H1 (cell line): ENCODE measurements at regions not wholly inside any gene's neighbourhood (a gene's known extent, or its start where the extent isn't known, plus 50 kb on each side); places are given as distances from the start of the nearest gene placed in this dataset.

Experiments used
- CTCF ChIA-PET: fragments of 300-600 bp; sonication (Branson Sonifier 250); formaldehyde crosslinking; loops from one replicate; lab custom pipeline; 2021; ENCODE audit not compliant: partially characterized antibody; lab: Charles Lee
- POLR2A ChIA-PET: fragments of 300-600 bp; sonication (Branson Sonifier 250); formaldehyde crosslinking; loops from one replicate; lab custom pipeline; 2021; ENCODE audit warnings: inconsistent platforms; ENCODE audit not compliant: partially characterized antibody; lab: Charles Lee
- DNase-seq, 2 experiments: peaks; one replicate each; pipeline versions ENCODE4 v3.0.0 to v3.0.0-alpha.2; 2010 to 2022; ENCODE audit warnings: low spot score in 2 of 2, low read depth in 1 of 2, mixed read lengths in 1 of 2
- FAIRE-seq: peaks from 2 replicates; lab custom pipeline; 2011; peaks lifted over from hg19 to GRCh38; lab: Jason Lieb, UNC
- H2AFZ ChIP-seq: 2 replicates; pipeline ENCODE4 v1.8.1; 2012; ENCODE audit warnings: low read length, inconsistent platforms
- H2AK5ac ChIP-seq: 2 replicates; pipeline ENCODE4 v1.6.1; 2013; ENCODE audit warnings: low read depth, low read length
- H2BK120ac ChIP-seq: replicated peaks from 2 replicates; pipeline ENCODE3; 2013; ENCODE audit warnings: low read depth, low read length, inconsistent platforms
- H2BK12ac ChIP-seq: 2 replicates; pipeline ENCODE4 v1.6.1; 2013; ENCODE audit warnings: low read depth, low read length
- H2BK15ac ChIP-seq: 2 replicates; pipeline ENCODE4 v1.6.1; 2013; ENCODE audit warnings: low read length
- H2BK20ac ChIP-seq: 2 replicates; pipeline ENCODE4 v1.6.1; 2013; ENCODE audit warnings: low read length
- H2BK5ac ChIP-seq: 2 replicates; pipeline ENCODE4 v1.6.1; 2013; ENCODE audit warnings: low read depth, low read length
- H3K14ac ChIP-seq: 2 replicates; pipeline ENCODE4 v1.6.1; 2013; ENCODE audit warnings: inconsistent platforms; ENCODE audit not compliant: insufficient read length
- H3K18ac ChIP-seq: 2 replicates; pipeline ENCODE4 v1.6.1; 2013; ENCODE audit warnings: low read length; ENCODE audit errors: extremely low read depth
- H3K23ac ChIP-seq: 2 replicates; pipeline ENCODE4 v1.6.1; 2013; ENCODE audit warnings: inconsistent platforms; ENCODE audit not compliant: insufficient read length
- H3K23me2 ChIP-seq: 2 replicates; pipeline ENCODE4 v1.6.1; 2013; ENCODE audit warnings: low read depth, low read length
- H3K27ac ChIP-seq: 2 replicates; pipeline ENCODE4 v1.6.1; 2011; ENCODE audit warnings: low read depth, low read length, inconsistent platforms
- H3K27me3 ChIP-seq, 4 experiments: replicated peaks in 1 of 4; 1 replicate in 1 of 4; 2 replicates in 3 of 4; pipeline versions ENCODE4 v1.6.1 to v1.8.1; 2011 to 2013; ENCODE audit warnings: low read length in 3 of 4, mild to moderate bottlenecking in 3 of 4, inconsistent platforms in 2 of 4, mixed read lengths in 2 of 4, moderate library complexity in 1 of 4; ENCODE audit not compliant: control insufficient read depth in 3 of 4, insufficient read depth in 3 of 4; ENCODE audit errors: extremely low read depth in 1 of 4
- H3K36me3 ChIP-seq, 4 experiments: 2 replicates each; pipeline versions ENCODE4 v1.6.1 to v1.8.1; 2011 to 2013; ENCODE audit warnings: mild to moderate bottlenecking in 4 of 4, low read length in 3 of 4, moderate library complexity in 2 of 4, control low read depth in 1 of 4, inconsistent platforms in 1 of 4; ENCODE audit not compliant: insufficient read depth in 4 of 4, control insufficient read depth in 2 of 4
- H3K4ac ChIP-seq: replicated peaks from 2 replicates; pipeline ENCODE3; 2013; ENCODE audit warnings: low read length, low read depth, mixed read lengths, inconsistent platforms; ENCODE audit not compliant: insufficient read length
- H3K4me1 ChIP-seq, 4 experiments: replicated peaks in 1 of 4; 1 replicate in 1 of 4; 2 replicates in 3 of 4; pipeline versions ENCODE4 v1.6.1 to v1.8.1; 2011 to 2013; ENCODE audit warnings: low read length in 3 of 4, inconsistent platforms in 2 of 4, mixed read lengths in 1 of 4; ENCODE audit not compliant: insufficient read depth in 4 of 4, control insufficient read depth in 3 of 4
- H3K4me2 ChIP-seq, 2 experiments: 2 replicates each; pipeline versions ENCODE4 v1.6.1 to v1.8.1; 2011 to 2013; ENCODE audit warnings: low read depth in 2 of 2, low read length in 2 of 2, control low read depth in 1 of 2, inconsistent platforms in 1 of 2, mild to moderate bottlenecking in 1 of 2; ENCODE audit not compliant: insufficient read depth in 1 of 2
- H3K4me3 ChIP-seq, 4 experiments: fragments of 200-600, 300-600 bp in 1 of 4; sonication (generic), shearing (Covaris generic), sonication (Bioruptor Twin) in 1 of 4; 2 replicates each; pipeline versions ENCODE4 v1.5.1 to v1.8.1; 2011 to 2016; ENCODE audit warnings: low read length in 4 of 4, low read depth in 3 of 4, control low read depth in 2 of 4, inconsistent platforms in 2 of 4, mild to moderate bottlenecking in 2 of 4, mixed read lengths in 1 of 4, moderate library complexity in 1 of 4; ENCODE audit not compliant: insufficient read depth in 2 of 4; ENCODE audit errors: extremely low read depth in 1 of 4
- H3K56ac ChIP-seq: replicated peaks from 2 replicates; pipeline ENCODE3; 2013; ENCODE audit warnings: low read depth, mild to moderate bottlenecking, mixed read lengths, low read length, inconsistent platforms; ENCODE audit not compliant: insufficient read length
- H3K79me1 ChIP-seq: 2 replicates; pipeline ENCODE4 v1.6.1; 2013; ENCODE audit warnings: low read depth, low read length, control low read depth
- H3K79me2 ChIP-seq, 2 experiments: 2 replicates each; pipeline versions ENCODE4 v1.6.1 to v1.8.1; 2012 to 2013; ENCODE audit warnings: low read length in 2 of 2, mild to moderate bottlenecking in 2 of 2, inconsistent platforms in 1 of 2; ENCODE audit not compliant: insufficient read depth in 2 of 2, control insufficient read depth in 1 of 2
- H3K9ac ChIP-seq, 4 experiments: replicated peaks in 1 of 4; 1 replicate in 1 of 4; 2 replicates in 3 of 4; pipeline versions ENCODE4 v1.6.1 to v1.8.1; 2011 to 2013; ENCODE audit warnings: low read depth in 3 of 4, low read length in 3 of 4, control low read depth in 2 of 4, mild to moderate bottlenecking in 2 of 4, moderate library complexity in 2 of 4, inconsistent platforms in 1 of 4; ENCODE audit errors: extremely low read depth in 1 of 4
- H3K9me3 ChIP-seq, 2 experiments: 2 replicates each; pipeline versions ENCODE4 v1.6.1 to v1.8.1; 2012 to 2013; ENCODE audit warnings: mild to moderate bottlenecking in 2 of 2, moderate library complexity in 2 of 2, control low read depth in 1 of 2, inconsistent platforms in 1 of 2, low read depth in 1 of 2, low read length in 1 of 2, mixed read lengths in 1 of 2; ENCODE audit not compliant: insufficient read depth in 2 of 2
- H4K20me1 ChIP-seq, 2 experiments: replicated peaks in 1 of 2; 2 replicates each; pipeline versions ENCODE3 to v1.8.1; 2011 to 2013; ENCODE audit warnings: inconsistent platforms in 2 of 2, low read length in 2 of 2, mild to moderate bottlenecking in 1 of 2; ENCODE audit not compliant: insufficient read depth in 2 of 2, control insufficient read depth in 1 of 2
- H4K5ac ChIP-seq: 2 replicates; pipeline ENCODE4 v1.6.1; 2013; ENCODE audit warnings: low read length, low read depth, mixed read lengths, inconsistent platforms; ENCODE audit not compliant: insufficient read length
- H4K8ac ChIP-seq: 2 replicates; pipeline ENCODE4 v1.8.0; 2013; ENCODE audit warnings: mild to moderate bottlenecking, moderate library complexity, low read length, inconsistent platforms; ENCODE audit not compliant: insufficient read depth; ENCODE audit errors: extremely low read depth
- H4K91ac ChIP-seq: replicated peaks from 2 replicates; pipeline ENCODE3; 2013; ENCODE audit warnings: low read length, mixed read lengths, inconsistent platforms; ENCODE audit not compliant: insufficient read length
- BACH1 ChIP-seq: IDR thresholded peaks from 2 replicates; pipeline ENCODE4 v1.6.1; 2012; ENCODE audit warnings: low read length, improper control_type of control experiment
- CTBP2 ChIP-seq: IDR thresholded peaks from 2 replicates; pipeline ENCODE4 v1.7.0; 2011; ENCODE audit warnings: borderline replicate concordance, mild to moderate bottlenecking, moderate library complexity, mixed read lengths, low read length; ENCODE audit not compliant: insufficient read depth, insufficient read length
- EGR1 ChIP-seq: IDR thresholded peaks from 2 replicates; pipeline ENCODE4 v1.6.1; 2011; ENCODE audit warnings: low read depth, low read length, borderline replicate concordance
- JUN ChIP-seq: IDR thresholded peaks from 2 replicates; pipeline ENCODE4 v1.6.1; 2011; ENCODE audit warnings: low read depth, mild to moderate bottlenecking, improper control_type of control experiment, low read length
- KDM4A ChIP-seq: IDR thresholded peaks from one replicate; pipeline ENCODE4 v1.7.1; 2012; ENCODE audit warnings: low read depth, mild to moderate bottlenecking, moderate library complexity, low read length, inconsistent platforms; ENCODE audit not compliant: severe bottlenecking
- PHF8 ChIP-seq: fragments of 200-600 bp; sonication (generic); conservative IDR thresholded peaks from 2 replicates; pipeline ENCODE4 v1.7.1; 2012; ENCODE audit warnings: low read depth, mild to moderate bottlenecking, inconsistent platforms, low read length, moderate library complexity
- POLR2AphosphoS5 ChIP-seq: IDR thresholded peaks from 2 replicates; pipeline ENCODE4 v1.6.1; 2011; ENCODE audit warnings: low read depth, low read length
- POU5F1 ChIP-seq: IDR thresholded peaks from 2 replicates; pipeline ENCODE4 v1.6.1; 2011; ENCODE audit warnings: low read depth, mild to moderate bottlenecking, low read length, moderate library complexity
- RFX5 ChIP-seq: IDR thresholded peaks from 2 replicates; pipeline ENCODE4 v1.6.1; 2011; ENCODE audit warnings: low read depth, low read length, improper control_type of control experiment, borderline replicate concordance
- RNF2 ChIP-seq: fragments of 200-900, 300-1000 bp; sonication (generic); IDR thresholded peaks from 2 replicates; pipeline ENCODE4 v1.7.1; 2016; ENCODE audit warnings: borderline replicate concordance, low read depth, mild to moderate bottlenecking, antibody characterized with exemption, low read length; ENCODE audit not compliant: poor library complexity, severe bottlenecking; ENCODE audit errors: missing control alignments
- WGBS, 2 experiments: shearing (Covaris generic) in 1 of 2; methylation state at CpG; one replicate each; pipeline versions ENCODE4 v1.1.6 to v1.1.7; 2013 to 2015; ENCODE audit warnings: low lambda C conversion rate in 2 of 2, mixed read lengths in 2 of 2, inconsistent platforms in 1 of 2, low coverage in 1 of 2, missing lambda C conversion rate in 1 of 2; ENCODE audit not compliant: insufficient replicate concordance in 2 of 2, insufficient coverage in 1 of 2, insufficient read length in 1 of 2; ENCODE audit errors: extremely low coverage in 1 of 2, missing lambda C conversion rate in 1 of 2; 5-methylcytosine and 5-hydroxymethylcytosine counted together
- TF ChIP-seq, protein P1 (sequence below): IDR thresholded peaks from 2 replicates; pipeline ENCODE4 v1.6.1; 2012; ENCODE audit warnings: inconsistent platforms
- TF ChIP-seq, protein P2 (sequence below): IDR thresholded peaks from 2 replicates; pipeline ENCODE4 v1.6.1; 2011; ENCODE audit warnings: low read depth, mild to moderate bottlenecking, low read length; ENCODE audit not compliant: insufficient read depth

DNA sequence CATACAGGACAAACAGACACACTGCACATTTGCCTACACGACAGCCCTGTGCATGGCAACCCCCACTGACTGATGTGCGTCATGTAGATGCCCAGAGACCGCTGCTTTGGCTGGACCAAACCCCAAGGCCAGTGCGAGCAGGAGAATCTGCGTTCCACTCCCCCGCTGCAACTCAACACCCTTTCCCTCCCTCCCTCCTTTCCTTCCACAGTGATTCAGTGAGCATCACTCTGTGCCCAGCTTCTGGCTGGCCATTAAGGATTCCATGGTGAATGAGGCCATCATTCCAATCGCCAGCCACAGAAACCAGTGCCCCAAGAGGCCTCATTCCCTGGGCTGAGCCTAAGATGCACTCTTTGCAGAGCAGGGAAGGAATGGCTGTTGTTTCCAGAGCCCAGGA, 61.6 kb downstream of the GSX1 start:
- POLR2A ChIA-PET = no interaction called here
- no peak overlapping the region for H4K91ac ChIP-seq
- H4K20me1 ChIP-seq = peaks cover 0 to 2% of the 10 kb centered on the region in 2 experiments
- H3K79me1 ChIP-seq = no peaks in the 10 kb centered on the region
- H3K56ac ChIP-seq = no peak overlapping the region
- peak overlapping the region; percentile 39; the same call in 1 of the 2 replicates for H2BK12ac ChIP-seq
- H2AK5ac ChIP-seq = no peak overlapping the region
- no peaks in the 10 kb centered on the region for H3K23me2 ChIP-seq
- 82% methylated on average over 7 of the region's 7 CpGs; no CpG with 5 or more reads in 1 of the 2 experiments for WGBS, 2 experiments
- DNase-seq (no peak), FAIRE-seq (no peak)
- H3K18ac ChIP-seq = no peak overlapping the region
- 0 out of 2 replicates have a peak overlapping the region, but pooled peaks have one; percentile 83 for H2BK15ac ChIP-seq
- H3K36me3 ChIP-seq = no peaks in the 10 kb centered on the region
- CTCF ChIA-PET = interaction anchor here (0.9 to 1.1 kb wide), 3 partner anchors 16 to 481 kb away, joined by 3 read pairs; no protein-coding TSS in a partner anchor
- H3K4ac ChIP-seq = no peak overlapping the region
- H3K4me2 ChIP-seq = no peak overlapping the region
- H4K5ac ChIP-seq = no peak overlapping the region
- peaks cover 0 to 7% (median 3%) of the 10 kb centered on the region in 4 experiments; a peak in 4 of 7 replicates for H3K4me1 ChIP-seq
- no peak overlapping the region for H3K23ac ChIP-seq
- 0 out of 2 replicates have a peak overlapping the region, but pooled peaks have one; percentile 48 for H2BK20ac ChIP-seq
- H3K9ac ChIP-seq = no peak overlapping the region
- 0 out of 2 replicates have a peak overlapping the region, but pooled peaks have one; percentile 52 for H2BK5ac ChIP-seq
- no peaks in the 10 kb centered on the region for H3K9me3 ChIP-seq
- no peak overlapping the region for H3K27ac ChIP-seq
- H3K79me2 ChIP-seq = no peaks in the 10 kb centered on the region
- peaks cover 0 to 6% (median 3%) of the 10 kb centered on the region in 4 experiments; a peak in 2 of 7 replicates for H3K27me3 ChIP-seq
- no peak overlapping the region for H2AFZ ChIP-seq
- no peak for TF ChIP-seq RFX5
- TF ChIP-seq POLR2AphosphoS5 = no peak
- no peak for TF ChIP-seq KDM4A
- TF ChIP-seq POU5F1 = no peak
- no peak for TF ChIP-seq RNF2
- TF ChIP-seq JUN = no peak
- no peak for TF ChIP-seq BACH1
- no peak for TF ChIP-seq EGR1
- TF ChIP-seq CTBP2 = no peak
- TF ChIP-seq, protein P1, sequence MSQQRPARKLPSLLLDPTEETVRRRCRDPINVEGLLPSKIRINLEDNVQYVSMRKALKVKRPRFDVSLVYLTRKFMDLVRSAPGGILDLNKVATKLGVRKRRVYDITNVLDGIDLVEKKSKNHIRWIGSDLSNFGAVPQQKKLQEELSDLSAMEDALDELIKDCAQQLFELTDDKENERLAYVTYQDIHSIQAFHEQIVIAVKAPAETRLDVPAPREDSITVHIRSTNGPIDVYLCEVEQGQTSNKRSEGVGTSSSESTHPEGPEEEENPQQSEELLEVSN = no peak
- TF ChIP-seq PHF8 = no peak
- TF ChIP-seq, protein P2, sequence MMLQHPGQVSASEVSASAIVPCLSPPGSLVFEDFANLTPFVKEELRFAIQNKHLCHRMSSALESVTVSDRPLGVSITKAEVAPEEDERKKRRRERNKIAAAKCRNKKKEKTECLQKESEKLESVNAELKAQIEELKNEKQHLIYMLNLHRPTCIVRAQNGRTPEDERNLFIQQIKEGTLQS = no peak
- H2BK120ac ChIP-seq = no peak overlapping the region
- H4K8ac ChIP-seq = 0 out of 2 replicates have a peak overlapping the region, but pooled peaks have one; percentile 35
- H3K4me3 ChIP-seq = no peak overlapping the region
- no peak overlapping the region for H3K14ac ChIP-seq
